GM13976 (cell line): ENCODE measurements at regions not wholly inside any gene's neighbourhood (a gene's known extent, or its start where the extent isn't known, plus 50 kb on each side); places are given as distances from the start of the nearest gene placed in this dataset.

Experiments used
- DNase-seq: peaks from one replicate; pipeline ENCODE4 v3.0.0; 2012; ENCODE audit warnings: low spot score
- CTCF ChIP-seq: IDR thresholded peaks from 2 replicates; pipeline ENCODE4 v1.5.1; 2012; ENCODE audit warnings: borderline replicate concordance, mild to moderate bottlenecking; ENCODE audit not compliant: insufficient read depth; ENCODE audit errors: extremely low read depth, missing control alignments, control extremely low read depth
- in situ Hi-C: fragments of 300-500 bp; cut with MboI; formaldehyde crosslinking; loops from one replicate; pipeline ENCODE4 v1.12.0; 2022; ENCODE audit warnings: low sequenced_read_pairs, mixed read lengths, inconsistent platforms; ENCODE audit not compliant: unreplicated experiment

GRCh38 chr21:35210093-35210492 is 161.0 kb upstream of the RUNX1 start:
- no peak for DNase-seq
- in situ Hi-C loops = no loop called here
- no peak for TF ChIP-seq CTCF

GRCh38 chr21:35208810-35209517 is 159.9 kb upstream of the RUNX1 start:
- in situ Hi-C loops = no loop called here
- DNase-seq = no peak

GRCh38 chr21:35208104-35208503 is 159.0 kb upstream of the RUNX1 start:
- TF ChIP-seq CTCF = no peak
- in situ Hi-C loops = no loop called here

More at GRCh38 chr21:35208810-35209517, 159.9 kb upstream of the RUNX1 start:
- no peak for TF ChIP-seq CTCF

GRCh38 chr21:35207322-35207721 is 158.2 kb upstream of the RUNX1 start:
- in situ Hi-C loops = no loop called here
- no peak for TF ChIP-seq CTCF
- no peak for DNase-seq

More at GRCh38 chr21:35208104-35208503, 159.0 kb upstream of the RUNX1 start:
- no peak for DNase-seq

- in situ Hi-C loops = no loop called here
- DNase-seq = peak; percentile 53
- no peak for TF ChIP-seq CTCF
These were observed 157.3 kb upstream of the RUNX1 start for GRCh38 chr21:35206141-35207125.

- in situ Hi-C loops = no loop called here
- DNase-seq = peak; percentile 37
These were observed 155.9 kb upstream of the RUNX1 start for GRCh38 chr21:35204850-35205541.

More at GRCh38 chr21:35204850-35205541, 155.9 kb upstream of the RUNX1 start:
- no peak for TF ChIP-seq CTCF
